Stimulated activated CD8-positive, alpha-beta memory T cell treated with anti-CD3 and anti-CD28 coated beads, Interleukin-15, amount 100 ng/mL, for 4 hours (primary cell): ENCODE measurements at regions not wholly inside any gene's neighbourhood (a gene's known extent, or its start where the extent isn't known, plus 50 kb on each side); places are given as distances from the start of the nearest gene placed in this dataset.
"Not testable (repeated sequence)": the region's sequence is repeated elsewhere in the genome, so short reads cannot be mapped to it uniquely, and the experiment has no call there.

ENCODE experiments used
- DNase-seq, 2 donors: peaks; one replicate each; pipeline ENCODE4 v3.0.0-alpha.2; 2020; ENCODE audit warnings: low read depth in 2 of 2

GRCh38 chr14:106592115-106592852, 1065.9 kb downstream of the TMEM121 start:
- DNase-seq = peak in 1 of 2 donors; percentile 37

GRCh38 chr14:106599209-106599608, 1072.8 kb downstream of the TMEM121 start:
- no peak for DNase-seq

GRCh38 chr14:106605548-106606448, 1079.4 kb downstream of the TMEM121 start:
- peak; percentile 47 to 62 for DNase-seq

GRCh38 chr14:106606936-106607335, 1080.6 kb downstream of the TMEM121 start:
- DNase-seq = no peak

GRCh38 chr14:106610691-106611090, 1084.3 kb downstream of the TMEM121 start:
- no peak for DNase-seq

- DNase-seq = no peak
These were observed 1086.9 kb downstream of the TMEM121 start for GRCh38 chr14:106613256-106613655.

GRCh38 chr14:106618471-106618951, 1092.1 kb downstream of the TMEM121 start:
- DNase-seq = peak; percentile 39 to 52

GRCh38 chr14:106619606-106620005, 1093.2 kb downstream of the TMEM121 start:
- no peak for DNase-seq

GRCh38 chr14:106620368-106620767, 1094.0 kb downstream of the TMEM121 start:
- DNase-seq = no peak

GRCh38 chr14:106622200-106622745, 1095.9 kb downstream of the TMEM121 start:
- DNase-seq = no peak

GRCh38 chr14:106625186-106625585, 1098.8 kb downstream of the TMEM121 start:
- DNase-seq = no peak

- DNase-seq = not testable (repeated sequence)
These were observed 1100.1 kb downstream of the TMEM121 start for GRCh38 chr14:106626469-106626868.

GRCh38 chr14:106626942-106627588, 1100.7 kb downstream of the TMEM121 start:
- DNase-seq = peak; percentile 13 to 65

GRCh38 chr14:106631879-106632278, 1105.5 kb downstream of the TMEM121 start:
- DNase-seq = no peak

- DNase-seq = no peak
These were observed 1107.3 kb downstream of the TMEM121 start for GRCh38 chr14:106633721-106634120.

GRCh38 chr14:106635569-106635968, 1109.2 kb downstream of the TMEM121 start:
- no peak for DNase-seq

GRCh38 chr14:106638786-106639452, 1112.5 kb downstream of the TMEM121 start:
- not testable (repeated sequence) for DNase-seq

- DNase-seq = no peak
These were observed 1115.7 kb downstream of the TMEM121 start for GRCh38 chr14:106642090-106642489.

GRCh38 chr14:106642971-106643370, 1116.6 kb downstream of the TMEM121 start:
- DNase-seq = not testable (repeated sequence)

- DNase-seq = not testable (repeated sequence)
These were observed 1122.5 kb downstream of the TMEM121 start for GRCh38 chr14:106648874-106649273.

- DNase-seq = no peak
These were observed 1124.6 kb downstream of the TMEM121 start for GRCh38 chr14:106651016-106651415.
